Liver (tissue), 8 donors: ENCODE measurements at regions not wholly inside any gene's neighbourhood (a gene's known extent, or its start where the extent isn't known, plus 50 kb on each side); places are given as distances from the start of the nearest gene placed in this dataset.
"Not testable (repeated sequence)": the region's sequence is repeated elsewhere in the genome, so short reads cannot be mapped to it uniquely, and the experiment has no call there.

ENCODE experiments used
- DNase-seq: peaks from one replicate; pipeline ENCODE4 v3.0.0-alpha.2; 2017; ENCODE audit warnings: low spot score
- H3K27ac ChIP-seq, 2 donors: one replicate each; pipeline ENCODE4 v1.7.0; 2013; ENCODE audit warnings: inconsistent platforms in 2 of 2, low read length in 2 of 2, control low read depth in 1 of 2, low read depth in 1 of 2, mild to moderate bottlenecking in 1 of 2
- H3K27me3 ChIP-seq, 4 donors: one replicate each; pipeline versions ENCODE4 v1.6.1 to v1.7.0; 2013; ENCODE audit warnings: low read length in 3 of 4, inconsistent platforms in 1 of 4, mild to moderate bottlenecking in 1 of 4, moderate library complexity in 1 of 4; ENCODE audit not compliant: control insufficient read depth in 4 of 4, insufficient read depth in 4 of 4
- H3K36me3 ChIP-seq, 4 donors: one replicate each; pipeline versions ENCODE4 v1.6.1 to v1.7.0; 2013; ENCODE audit warnings: low read length in 3 of 4, mild to moderate bottlenecking in 3 of 4, low read depth in 1 of 4, moderate library complexity in 1 of 4; ENCODE audit not compliant: control insufficient read depth in 4 of 4, insufficient read depth in 3 of 4
- H3K4me1 ChIP-seq, 4 donors: one replicate each; pipeline versions ENCODE4 v1.6.1 to v1.7.0; 2013; ENCODE audit warnings: low read length in 3 of 4, mild to moderate bottlenecking in 3 of 4, moderate library complexity in 1 of 4; ENCODE audit not compliant: control insufficient read depth in 4 of 4, insufficient read depth in 4 of 4
- H3K4me3 ChIP-seq, 3 donors: one replicate each; pipeline versions ENCODE4 v1.6.1 to v1.7.0; 2013; ENCODE audit warnings: low read length in 3 of 3, control low read depth in 1 of 3, low read depth in 1 of 3, mild to moderate bottlenecking in 1 of 3
- H3K9ac ChIP-seq, 2 donors: one replicate each; pipeline ENCODE4 v1.7.0; 2013; ENCODE audit warnings: low read length in 2 of 2, mild to moderate bottlenecking in 2 of 2, moderate library complexity in 2 of 2, control low read depth in 1 of 2, low read depth in 1 of 2
- H3K9me3 ChIP-seq, 4 donors: one replicate each; pipeline versions ENCODE4 v1.6.1 to v1.7.0; 2013; ENCODE audit warnings: low read length in 3 of 4; ENCODE audit not compliant: control insufficient read depth in 4 of 4
- EGR1 ChIP-seq, 2 donors: IDR thresholded peaks; 2 replicates each; pipeline ENCODE4 v1.6.1; 2016 to 2018; ENCODE audit warnings: antibody characterized with exemption in 2 of 2, low read depth in 2 of 2
- FOXA1 ChIP-seq: IDR thresholded peaks from 2 replicates; pipeline ENCODE4 v1.6.1; 2016; ENCODE audit warnings: antibody characterized with exemption
- FOXA2 ChIP-seq: IDR thresholded peaks from 2 replicates; pipeline ENCODE4 v1.6.1; 2016; ENCODE audit warnings: antibody characterized with exemption
- GABPA ChIP-seq, 2 donors: IDR thresholded peaks in 1 of 2; conservative IDR thresholded peaks in 1 of 2; 2 replicates each; pipeline ENCODE4 v1.6.1; 2016; ENCODE audit warnings: antibody characterized with exemption in 2 of 2, mild to moderate bottlenecking in 1 of 2, moderate library complexity in 1 of 2
- HNF4A ChIP-seq, 2 donors: conservative IDR thresholded peaks; 2 replicates each; pipeline ENCODE4 v1.6.1; 2016; ENCODE audit warnings: antibody characterized with exemption in 2 of 2, mild to moderate bottlenecking in 2 of 2
- HNF4G ChIP-seq: IDR thresholded peaks from 2 replicates; pipeline ENCODE4 v1.6.1; 2016; ENCODE audit warnings: antibody characterized with exemption
- JUND ChIP-seq, 2 donors: IDR thresholded peaks; 2 replicates each; pipeline ENCODE4 v1.6.1; 2016; ENCODE audit warnings: antibody characterized with exemption in 2 of 2
- NR2F2 ChIP-seq: IDR thresholded peaks from 2 replicates; pipeline ENCODE4 v1.6.1; 2016; ENCODE audit warnings: antibody characterized with exemption
- RAD21 ChIP-seq, 2 donors: IDR thresholded peaks; 2 replicates each; pipeline ENCODE4 v1.6.1; 2016; ENCODE audit warnings: antibody characterized with exemption in 2 of 2, mild to moderate bottlenecking in 2 of 2
- RXRA ChIP-seq, 2 donors: IDR thresholded peaks; 2 replicates each; pipeline ENCODE4 v1.6.1; 2017 to 2018; ENCODE audit warnings: antibody characterized with exemption in 2 of 2, mild to moderate bottlenecking in 1 of 2
- SP1 ChIP-seq: IDR thresholded peaks from 2 replicates; pipeline ENCODE4 v1.6.1; 2018; ENCODE audit warnings: antibody characterized with exemption, mild to moderate bottlenecking
- TAF1 ChIP-seq: conservative IDR thresholded peaks from 2 replicates; pipeline ENCODE4 v1.6.1; 2016; ENCODE audit warnings: antibody characterized with exemption, mild to moderate bottlenecking
- YY1 ChIP-seq: IDR thresholded peaks from 2 replicates; pipeline ENCODE4 v1.6.1; 2016; ENCODE audit warnings: antibody characterized with exemption, mild to moderate bottlenecking
- WGBS: extraction: QIAGEN DNeasy Blood & Tissue Kit; methylation state at CpG from one replicate; pipeline ENCODE4 v1.1.7; 2013; 5-methylcytosine and 5-hydroxymethylcytosine counted together
- TF ChIP-seq, protein P1 (sequence below): fragments of 150-350 bp; IDR thresholded peaks from 2 replicates; pipeline ENCODE4 v1.5.1; 2017; ENCODE audit warnings: improper control_type of control experiment, low read depth, low read length; ENCODE audit not compliant: missing input control
- TF ChIP-seq, protein P2 (sequence below): IDR thresholded peaks from 2 replicates; pipeline ENCODE4 v1.6.1; 2016; ENCODE audit warnings: antibody characterized with exemption, mild to moderate bottlenecking
- TF ChIP-seq, protein P3 (sequence below): IDR thresholded peaks from 2 replicates; pipeline ENCODE4 v1.6.1; 2016; ENCODE audit warnings: antibody characterized with exemption
- TF ChIP-seq, protein P4 (sequence below): IDR thresholded peaks from 2 replicates; pipeline ENCODE4 v1.6.1; 2016; ENCODE audit warnings: antibody characterized with exemption
- TF ChIP-seq, protein P5 (sequence below): IDR thresholded peaks from 2 replicates; pipeline ENCODE4 v1.6.1; 2016; ENCODE audit warnings: antibody characterized with exemption
- donor health status: healthy.
- donor health status: healthy.
- donor health status: healthy.
- donor health status: healthy.
- donor health status: healthy.

DNA sequence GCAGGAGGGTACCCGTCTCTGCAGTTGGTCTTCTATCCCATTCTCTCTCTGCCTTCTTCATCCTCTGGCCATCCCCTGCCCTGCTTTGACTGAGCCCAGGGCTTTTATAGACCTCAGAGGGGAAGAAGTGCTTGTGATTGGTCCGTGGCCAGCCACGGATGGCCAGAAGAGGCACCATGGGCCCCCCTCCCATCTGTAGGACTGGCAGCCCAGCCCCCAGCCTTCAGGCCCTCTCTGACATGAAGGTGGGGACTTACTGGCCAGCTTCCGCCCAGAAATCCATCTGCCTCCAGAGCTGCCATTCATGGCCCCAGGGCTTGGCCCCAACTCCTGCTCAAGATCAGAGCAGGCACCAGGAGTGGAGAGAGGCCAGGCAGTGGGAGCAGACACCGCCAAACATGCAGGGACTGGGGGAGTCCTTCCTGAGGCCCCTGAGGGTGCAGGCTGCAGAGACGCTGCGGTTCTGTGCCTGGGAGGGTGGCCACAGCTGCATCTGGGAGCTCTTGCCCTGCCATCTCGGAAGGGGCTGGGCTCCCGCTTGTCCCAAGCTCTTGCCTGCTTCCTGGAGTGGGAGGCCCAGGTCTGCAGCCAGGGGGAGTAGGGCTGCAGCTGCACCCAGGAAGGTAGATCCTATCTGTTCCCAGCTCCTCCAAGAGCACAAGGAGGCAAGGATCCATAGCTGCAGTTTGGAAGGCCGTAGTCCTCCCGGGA, 698.6 kb upstream of the B3GALT2 start:
- Histone ChIP-seq H3K27ac (no peak overlapping the region), H3K27me3 (no peaks in the 10 kb centered on the region), H3K4me3 (no peak overlapping the region), H3K9me3 (no peaks in the 10 kb centered on the region), H3K9ac (no peak overlapping the region), H3K36me3 (no peaks in the 10 kb centered on the region), H3K4me1 (peaks cover 0 to 3% (median 0%) of the 10 kb centered on the region in 4 donors)
- WGBS = 94% methylated on average over 11 of the region's 11 CpGs
- no peak for DNase-seq
- TF ChIP-seq, protein P1, sequence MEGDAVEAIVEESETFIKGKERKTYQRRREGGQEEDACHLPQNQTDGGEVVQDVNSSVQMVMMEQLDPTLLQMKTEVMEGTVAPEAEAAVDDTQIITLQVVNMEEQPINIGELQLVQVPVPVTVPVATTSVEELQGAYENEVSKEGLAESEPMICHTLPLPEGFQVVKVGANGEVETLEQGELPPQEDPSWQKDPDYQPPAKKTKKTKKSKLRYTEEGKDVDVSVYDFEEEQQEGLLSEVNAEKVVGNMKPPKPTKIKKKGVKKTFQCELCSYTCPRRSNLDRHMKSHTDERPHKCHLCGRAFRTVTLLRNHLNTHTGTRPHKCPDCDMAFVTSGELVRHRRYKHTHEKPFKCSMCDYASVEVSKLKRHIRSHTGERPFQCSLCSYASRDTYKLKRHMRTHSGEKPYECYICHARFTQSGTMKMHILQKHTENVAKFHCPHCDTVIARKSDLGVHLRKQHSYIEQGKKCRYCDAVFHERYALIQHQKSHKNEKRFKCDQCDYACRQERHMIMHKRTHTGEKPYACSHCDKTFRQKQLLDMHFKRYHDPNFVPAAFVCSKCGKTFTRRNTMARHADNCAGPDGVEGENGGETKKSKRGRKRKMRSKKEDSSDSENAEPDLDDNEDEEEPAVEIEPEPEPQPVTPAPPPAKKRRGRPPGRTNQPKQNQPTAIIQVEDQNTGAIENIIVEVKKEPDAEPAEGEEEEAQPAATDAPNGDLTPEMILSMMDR = no peak

DNA sequence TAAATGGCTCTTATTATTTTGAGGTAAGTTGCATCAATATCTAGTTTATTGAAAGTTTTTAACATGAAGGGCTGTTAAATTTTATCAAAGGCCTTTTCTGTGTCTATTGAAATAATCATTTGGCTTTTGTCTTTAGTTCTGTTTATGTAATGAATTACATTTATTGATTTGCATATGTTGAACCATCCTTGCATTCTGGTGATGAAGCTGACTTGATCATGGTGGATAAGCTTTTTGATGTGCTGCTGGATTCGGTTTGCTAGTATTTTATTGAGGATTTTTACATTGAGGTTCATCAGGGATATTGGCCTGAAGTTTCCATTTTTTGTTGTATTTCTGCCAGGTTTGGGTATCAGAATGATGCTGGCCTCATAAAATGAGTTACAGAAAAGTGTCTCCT, 691.5 kb upstream of the B3GALT2 start:
- not testable (repeated sequence) for DNase-seq, H3K27ac ChIP-seq, H3K4me3 ChIP-seq, H3K27me3 ChIP-seq, H3K9me3 ChIP-seq, H3K9ac ChIP-seq, H3K36me3 ChIP-seq, H3K4me1 ChIP-seq
- WGBS = 75% methylated on average over 1 of the region's 1 CpG

DNA sequence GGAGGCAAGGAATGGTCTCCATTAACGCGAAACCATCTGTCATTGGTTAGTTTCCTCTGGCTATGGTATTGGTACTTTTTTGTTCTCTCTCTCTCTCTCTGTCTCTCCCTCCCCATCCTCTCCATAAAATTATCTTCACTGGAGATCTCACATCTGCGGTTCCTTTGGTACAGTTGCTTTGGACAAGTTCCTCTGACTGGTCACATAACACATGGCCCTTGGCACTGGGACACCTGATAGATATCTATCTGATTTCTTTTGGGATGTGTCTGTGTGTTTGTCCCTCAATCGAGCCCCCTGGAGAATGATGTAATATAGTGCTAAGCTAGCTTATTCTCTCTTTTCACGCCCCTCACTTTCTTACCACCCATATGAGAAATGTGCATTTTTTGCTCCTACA, 682.0 kb upstream of the B3GALT2 start:
- Histone ChIP-seq H3K36me3 (no peaks in the 10 kb centered on the region), H3K27ac (no peak overlapping the region), H3K9ac (no peak overlapping the region), H3K27me3 (no peaks in the 10 kb centered on the region), H3K4me3 (no peak overlapping the region), H3K9me3 (peaks cover 0 to 1% (median 0%) of the 10 kb centered on the region in 4 donors), H3K4me1 (no peaks in the 10 kb centered on the region)
- 89% methylated on average over 5 of the region's 5 CpGs for WGBS
- TF ChIP-seq SP1 = no peak
- TF ChIP-seq, protein P2, sequence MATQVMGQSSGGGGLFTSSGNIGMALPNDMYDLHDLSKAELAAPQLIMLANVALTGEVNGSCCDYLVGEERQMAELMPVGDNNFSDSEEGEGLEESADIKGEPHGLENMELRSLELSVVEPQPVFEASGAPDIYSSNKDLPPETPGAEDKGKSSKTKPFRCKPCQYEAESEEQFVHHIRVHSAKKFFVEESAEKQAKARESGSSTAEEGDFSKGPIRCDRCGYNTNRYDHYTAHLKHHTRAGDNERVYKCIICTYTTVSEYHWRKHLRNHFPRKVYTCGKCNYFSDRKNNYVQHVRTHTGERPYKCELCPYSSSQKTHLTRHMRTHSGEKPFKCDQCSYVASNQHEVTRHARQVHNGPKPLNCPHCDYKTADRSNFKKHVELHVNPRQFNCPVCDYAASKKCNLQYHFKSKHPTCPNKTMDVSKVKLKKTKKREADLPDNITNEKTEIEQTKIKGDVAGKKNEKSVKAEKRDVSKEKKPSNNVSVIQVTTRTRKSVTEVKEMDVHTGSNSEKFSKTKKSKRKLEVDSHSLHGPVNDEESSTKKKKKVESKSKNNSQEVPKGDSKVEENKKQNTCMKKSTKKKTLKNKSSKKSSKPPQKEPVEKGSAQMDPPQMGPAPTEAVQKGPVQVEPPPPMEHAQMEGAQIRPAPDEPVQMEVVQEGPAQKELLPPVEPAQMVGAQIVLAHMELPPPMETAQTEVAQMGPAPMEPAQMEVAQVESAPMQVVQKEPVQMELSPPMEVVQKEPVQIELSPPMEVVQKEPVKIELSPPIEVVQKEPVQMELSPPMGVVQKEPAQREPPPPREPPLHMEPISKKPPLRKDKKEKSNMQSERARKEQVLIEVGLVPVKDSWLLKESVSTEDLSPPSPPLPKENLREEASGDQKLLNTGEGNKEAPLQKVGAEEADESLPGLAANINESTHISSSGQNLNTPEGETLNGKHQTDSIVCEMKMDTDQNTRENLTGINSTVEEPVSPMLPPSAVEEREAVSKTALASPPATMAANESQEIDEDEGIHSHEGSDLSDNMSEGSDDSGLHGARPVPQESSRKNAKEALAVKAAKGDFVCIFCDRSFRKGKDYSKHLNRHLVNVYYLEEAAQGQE = no peak
- TF ChIP-seq RAD21 (IDR thresholded peaks at IDR 0.05) = no peak
- TF ChIP-seq, protein P1 = no peak
- TF ChIP-seq HNF4G = no peak
- TF ChIP-seq, protein P3, sequence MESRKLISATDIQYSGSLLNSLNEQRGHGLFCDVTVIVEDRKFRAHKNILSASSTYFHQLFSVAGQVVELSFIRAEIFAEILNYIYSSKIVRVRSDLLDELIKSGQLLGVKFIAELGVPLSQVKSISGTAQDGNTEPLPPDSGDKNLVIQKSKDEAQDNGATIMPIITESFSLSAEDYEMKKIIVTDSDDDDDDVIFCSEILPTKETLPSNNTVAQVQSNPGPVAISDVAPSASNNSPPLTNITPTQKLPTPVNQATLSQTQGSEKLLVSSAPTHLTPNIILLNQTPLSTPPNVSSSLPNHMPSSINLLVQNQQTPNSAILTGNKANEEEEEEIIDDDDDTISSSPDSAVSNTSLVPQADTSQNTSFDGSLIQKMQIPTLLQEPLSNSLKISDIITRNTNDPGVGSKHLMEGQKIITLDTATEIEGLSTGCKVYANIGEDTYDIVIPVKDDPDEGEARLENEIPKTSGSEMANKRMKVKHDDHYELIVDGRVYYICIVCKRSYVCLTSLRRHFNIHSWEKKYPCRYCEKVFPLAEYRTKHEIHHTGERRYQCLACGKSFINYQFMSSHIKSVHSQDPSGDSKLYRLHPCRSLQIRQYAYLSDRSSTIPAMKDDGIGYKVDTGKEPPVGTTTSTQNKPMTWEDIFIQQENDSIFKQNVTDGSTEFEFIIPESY = no peak
- TF ChIP-seq, protein P4, sequence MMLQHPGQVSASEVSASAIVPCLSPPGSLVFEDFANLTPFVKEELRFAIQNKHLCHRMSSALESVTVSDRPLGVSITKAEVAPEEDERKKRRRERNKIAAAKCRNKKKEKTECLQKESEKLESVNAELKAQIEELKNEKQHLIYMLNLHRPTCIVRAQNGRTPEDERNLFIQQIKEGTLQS = no peak
- no peak for TF ChIP-seq GABPA (IDR thresholded peaks at IDR 0.05 in 1 of 2, conservative IDR thresholded peaks at IDR 0.05 in 1 of 2)
- TF ChIP-seq JUND (IDR thresholded peaks at IDR 0.05) = no peak
- no peak for TF ChIP-seq EGR1 (IDR thresholded peaks at IDR 0.05; ENCODE audit: low read depth in 2 of 2)
- no peak for TF ChIP-seq RXRA (IDR thresholded peaks at IDR 0.05)
- TF ChIP-seq HNF4A (conservative IDR thresholded peaks at IDR 0.05) = no peak
- TF ChIP-seq, protein P5, sequence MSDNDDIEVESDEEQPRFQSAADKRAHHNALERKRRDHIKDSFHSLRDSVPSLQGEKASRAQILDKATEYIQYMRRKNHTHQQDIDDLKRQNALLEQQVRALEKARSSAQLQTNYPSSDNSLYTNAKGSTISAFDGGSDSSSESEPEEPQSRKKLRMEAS = no peak
- TF ChIP-seq FOXA2 = no peak
- no peak for TF ChIP-seq YY1
- TF ChIP-seq FOXA1 = no peak
- TF ChIP-seq TAF1 = no peak
- no peak for TF ChIP-seq NR2F2
- DNase-seq = no peak
